Panc1 (cell line): ENCODE measurements at regions not wholly inside any gene's neighbourhood (a gene's known extent, or its start where the extent isn't known, plus 50 kb on each side); places are given as distances from the start of the nearest gene placed in this dataset.
A peak's percentile ranks its signal among the peaks of the same experiment; 100 is the strongest.
"Not testable (repeated sequence)": the region's sequence is repeated elsewhere in the genome, so short reads cannot be mapped to it uniquely, and the experiment has no call there.

Experiments used
- ATAC-seq: fragments of 200-7000 bp; cut with Tn5 transposase; 2 replicates; pipeline ENCODE4 v1.9.1; 2020; ENCODE audit warnings: mild to moderate bottlenecking, moderate library complexity
- BruUV-seq: library from RNA; stranded (reverse); fragments of 400-500 nt; replicated peaks from 2 replicates; lab custom pipeline; 2021; lab: Mats Ljungman, UMichigan
- CTCF ChIA-PET: fragments of 300-600 bp; sonication (Branson Sonifier 250); formaldehyde crosslinking; loops from one replicate; lab custom pipeline; 2022; ENCODE audit warnings: antibody characterized with exemption; lab: Charles Lee
- POLR2A ChIA-PET: fragments of 300-600 bp; sonication (Branson Sonifier 250); formaldehyde crosslinking; loops from one replicate; lab custom pipeline; 2022; ENCODE audit warnings: antibody characterized with exemption; lab: Charles Lee
- DNase-seq: peaks from one replicate; pipeline ENCODE4 v3.0.0-alpha.2; 2010; ENCODE audit warnings: low read depth, low spot score
- H3K27ac ChIP-seq: 2 replicates; pipeline ENCODE4 v1.5.1; 2011; ENCODE audit warnings: mild to moderate bottlenecking, low read length, inconsistent platforms
- H3K27me3 ChIP-seq: fragments of 200-500 bp; sonication (Bioruptor generic); 2 replicates; pipeline ENCODE4 v1.6.0; 2014; ENCODE audit warnings: low read length, inconsistent platforms; ENCODE audit not compliant: control insufficient read depth, insufficient read depth
- H3K36me3 ChIP-seq: fragments of 200-500 bp; sonication (Bioruptor generic); 2 replicates; pipeline ENCODE4 v1.5.1; 2014; ENCODE audit warnings: inconsistent platforms, mild to moderate bottlenecking, low read length, moderate library complexity; ENCODE audit not compliant: control insufficient read depth, insufficient read depth
- H3K4me1 ChIP-seq: 2 replicates; pipeline ENCODE4 v1.5.1; 2011; ENCODE audit warnings: inconsistent platforms, mild to moderate bottlenecking, low read length, moderate library complexity; ENCODE audit not compliant: control insufficient read depth, insufficient read depth
- H3K4me3 ChIP-seq, 2 experiments: 2 replicates each; pipeline ENCODE4 v1.5.1; 2011 to 2012; ENCODE audit warnings: low read depth in 2 of 2, low read length in 2 of 2, mild to moderate bottlenecking in 2 of 2, inconsistent platforms in 1 of 2, moderate library complexity in 1 of 2
- H3K9me3 ChIP-seq: fragments of 200-500 bp; sonication (Bioruptor generic); 2 replicates; pipeline ENCODE4 v1.5.1; 2014; ENCODE audit warnings: low read depth, mild to moderate bottlenecking, inconsistent platforms, low read length, moderate library complexity; ENCODE audit not compliant: control insufficient read depth, insufficient read depth
- POLR2AphosphoS5 ChIP-seq: IDR thresholded peaks from 2 replicates; pipeline ENCODE4 v1.6.1; 2012; ENCODE audit warnings: mild to moderate bottlenecking, low read depth, low read length, moderate library complexity
- SIN3A ChIP-seq: IDR thresholded peaks from 2 replicates; pipeline ENCODE4 v1.6.1; 2012; ENCODE audit warnings: low read depth, mild to moderate bottlenecking, low read length, moderate library complexity, borderline replicate concordance; ENCODE audit not compliant: insufficient read depth
- TCF7L2 ChIP-seq: IDR thresholded peaks from 2 replicates; pipeline ENCODE4 v1.6.1; 2011; ENCODE audit warnings: mild to moderate bottlenecking, low read depth, low read length, inconsistent platforms
- in situ Hi-C: cut with HindIII; loops from 2 replicates; pipeline ENCODE4 v1.10.0; 2016; ENCODE audit warnings: low sequenced_read_pairs, low pct_unique_long_range_greater_than_20kb
- intact Hi-C: fragments of 100-400 bp; cut with micrococcal nuclease; formaldehyde crosslinking; loops from one replicate; pipeline ENCODE4 v1.10.0; 2022; ENCODE audit not compliant: unreplicated experiment
- TF ChIP-seq, protein P1 (sequence below), 2 experiments: IDR thresholded peaks; 2 replicates each; pipeline ENCODE4 v1.6.1; 2011 to 2012; ENCODE audit warnings: low read depth in 2 of 2, control low read depth in 1 of 2, low read length in 1 of 2, mild to moderate bottlenecking in 1 of 2, moderate library complexity in 1 of 2; ENCODE audit not compliant: insufficient read depth in 1 of 2
- TF ChIP-seq, protein P2 (sequence below): fragments of 450-650 bp; IDR thresholded peaks from 2 replicates; pipeline ENCODE4 v1.5.1; 2017; ENCODE audit warnings: mild to moderate bottlenecking

DNA sequence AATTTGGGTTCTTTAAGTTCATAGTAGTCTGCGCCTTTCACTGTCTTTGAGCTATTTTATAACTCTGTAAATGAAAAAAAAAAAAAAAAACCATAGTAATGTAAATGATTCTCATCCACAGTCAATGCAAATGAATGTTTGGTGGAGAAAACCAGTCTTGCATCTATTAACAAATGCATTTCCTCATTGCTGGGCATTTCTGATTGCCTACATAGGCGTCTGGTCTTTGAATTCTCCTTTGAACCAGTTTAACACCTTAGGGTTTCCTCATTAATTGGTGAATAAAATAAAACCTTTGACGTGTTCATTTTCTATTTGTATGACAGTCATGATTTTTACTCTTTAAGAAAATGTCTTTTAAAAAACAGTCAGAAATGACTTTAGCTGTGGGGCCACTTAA, 114.8 kb downstream of the C12orf75 start:
- H3K9me3 ChIP-seq = no peaks in the 10 kb centered on the region
- no peak overlapping the region for H3K4me3 ChIP-seq
- no peaks in the 10 kb centered on the region for H3K27me3 ChIP-seq
- no peaks in the 10 kb centered on the region for H3K36me3 ChIP-seq
- DNase-seq (no peak), ATAC-seq (peak; percentile 59)
- H3K27ac ChIP-seq = peak overlapping the region; percentile 74
- in situ Hi-C loops = no loop called here
- intact Hi-C loops = no loop called here
- CTCF ChIA-PET = interaction anchor here (0.7 kb wide), 1 partner anchor 779 kb away, joined by 3 read pairs; no protein-coding TSS in a partner anchor
- no TSS peak for BruUV-seq
- TF ChIP-seq POLR2AphosphoS5 (no peak), SIN3A (no peak), TCF7L2 (no peak)
- TF ChIP-seq, protein P1, sequence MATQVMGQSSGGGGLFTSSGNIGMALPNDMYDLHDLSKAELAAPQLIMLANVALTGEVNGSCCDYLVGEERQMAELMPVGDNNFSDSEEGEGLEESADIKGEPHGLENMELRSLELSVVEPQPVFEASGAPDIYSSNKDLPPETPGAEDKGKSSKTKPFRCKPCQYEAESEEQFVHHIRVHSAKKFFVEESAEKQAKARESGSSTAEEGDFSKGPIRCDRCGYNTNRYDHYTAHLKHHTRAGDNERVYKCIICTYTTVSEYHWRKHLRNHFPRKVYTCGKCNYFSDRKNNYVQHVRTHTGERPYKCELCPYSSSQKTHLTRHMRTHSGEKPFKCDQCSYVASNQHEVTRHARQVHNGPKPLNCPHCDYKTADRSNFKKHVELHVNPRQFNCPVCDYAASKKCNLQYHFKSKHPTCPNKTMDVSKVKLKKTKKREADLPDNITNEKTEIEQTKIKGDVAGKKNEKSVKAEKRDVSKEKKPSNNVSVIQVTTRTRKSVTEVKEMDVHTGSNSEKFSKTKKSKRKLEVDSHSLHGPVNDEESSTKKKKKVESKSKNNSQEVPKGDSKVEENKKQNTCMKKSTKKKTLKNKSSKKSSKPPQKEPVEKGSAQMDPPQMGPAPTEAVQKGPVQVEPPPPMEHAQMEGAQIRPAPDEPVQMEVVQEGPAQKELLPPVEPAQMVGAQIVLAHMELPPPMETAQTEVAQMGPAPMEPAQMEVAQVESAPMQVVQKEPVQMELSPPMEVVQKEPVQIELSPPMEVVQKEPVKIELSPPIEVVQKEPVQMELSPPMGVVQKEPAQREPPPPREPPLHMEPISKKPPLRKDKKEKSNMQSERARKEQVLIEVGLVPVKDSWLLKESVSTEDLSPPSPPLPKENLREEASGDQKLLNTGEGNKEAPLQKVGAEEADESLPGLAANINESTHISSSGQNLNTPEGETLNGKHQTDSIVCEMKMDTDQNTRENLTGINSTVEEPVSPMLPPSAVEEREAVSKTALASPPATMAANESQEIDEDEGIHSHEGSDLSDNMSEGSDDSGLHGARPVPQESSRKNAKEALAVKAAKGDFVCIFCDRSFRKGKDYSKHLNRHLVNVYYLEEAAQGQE (IDR thresholded peaks at IDR 0.05; ENCODE audit: insufficient read depth in 1 of 2, low read depth in 2 of 2, low read length in 1 of 2) = no peak
- TF ChIP-seq, protein P2, sequence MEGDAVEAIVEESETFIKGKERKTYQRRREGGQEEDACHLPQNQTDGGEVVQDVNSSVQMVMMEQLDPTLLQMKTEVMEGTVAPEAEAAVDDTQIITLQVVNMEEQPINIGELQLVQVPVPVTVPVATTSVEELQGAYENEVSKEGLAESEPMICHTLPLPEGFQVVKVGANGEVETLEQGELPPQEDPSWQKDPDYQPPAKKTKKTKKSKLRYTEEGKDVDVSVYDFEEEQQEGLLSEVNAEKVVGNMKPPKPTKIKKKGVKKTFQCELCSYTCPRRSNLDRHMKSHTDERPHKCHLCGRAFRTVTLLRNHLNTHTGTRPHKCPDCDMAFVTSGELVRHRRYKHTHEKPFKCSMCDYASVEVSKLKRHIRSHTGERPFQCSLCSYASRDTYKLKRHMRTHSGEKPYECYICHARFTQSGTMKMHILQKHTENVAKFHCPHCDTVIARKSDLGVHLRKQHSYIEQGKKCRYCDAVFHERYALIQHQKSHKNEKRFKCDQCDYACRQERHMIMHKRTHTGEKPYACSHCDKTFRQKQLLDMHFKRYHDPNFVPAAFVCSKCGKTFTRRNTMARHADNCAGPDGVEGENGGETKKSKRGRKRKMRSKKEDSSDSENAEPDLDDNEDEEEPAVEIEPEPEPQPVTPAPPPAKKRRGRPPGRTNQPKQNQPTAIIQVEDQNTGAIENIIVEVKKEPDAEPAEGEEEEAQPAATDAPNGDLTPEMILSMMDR = no peak
- POLR2A ChIA-PET = no interaction called here
- H3K4me1 ChIP-seq = peaks cover 13% of the 10 kb centered on the region

DNA sequence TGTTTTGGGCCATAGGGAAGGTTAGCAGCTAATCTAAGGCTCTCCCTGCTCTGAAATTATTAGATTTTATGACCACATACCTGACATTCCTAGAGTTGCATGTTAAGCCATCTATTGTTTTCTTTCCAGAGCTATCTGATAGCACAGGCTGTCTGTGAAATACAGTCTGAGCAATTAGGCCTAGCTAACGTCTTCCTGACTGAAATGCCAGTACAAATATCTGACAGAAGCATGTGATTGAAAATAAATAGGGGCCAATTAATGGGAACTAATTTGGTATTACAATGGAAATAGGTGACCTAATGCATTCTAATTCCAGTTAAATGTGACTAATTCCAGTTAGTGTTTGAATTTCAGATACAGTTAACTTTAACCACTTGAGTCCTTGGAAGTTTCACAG, 115.2 kb downstream of the C12orf75 start:
- DNase-seq = no peak
- CTCF ChIA-PET = no interaction called here
- in situ Hi-C loops = no loop called here
- BruUV-seq = no TSS peak
- TF ChIP-seq POLR2AphosphoS5 = peak; percentile 38; the same call in 1 of the 2 replicates
- TF ChIP-seq SIN3A = no peak
- TF ChIP-seq, protein P1 (IDR thresholded peaks at IDR 0.05; ENCODE audit: insufficient read depth in 1 of 2, low read depth in 2 of 2, low read length in 1 of 2) = no peak
- TF ChIP-seq, protein P2 = no peak
- TF ChIP-seq TCF7L2 = no peak
- Histone ChIP-seq H3K9me3 (no peaks in the 10 kb centered on the region), H3K27ac (peak overlapping the region; percentile 74), H3K4me3 (no peak overlapping the region), H3K4me1 (peaks cover 13% of the 10 kb centered on the region), H3K27me3 (no peaks in the 10 kb centered on the region), H3K36me3 (no peaks in the 10 kb centered on the region)
- POLR2A ChIA-PET = no interaction called here
- intact Hi-C loops = no loop called here
- peak; percentile 91 for ATAC-seq

DNA sequence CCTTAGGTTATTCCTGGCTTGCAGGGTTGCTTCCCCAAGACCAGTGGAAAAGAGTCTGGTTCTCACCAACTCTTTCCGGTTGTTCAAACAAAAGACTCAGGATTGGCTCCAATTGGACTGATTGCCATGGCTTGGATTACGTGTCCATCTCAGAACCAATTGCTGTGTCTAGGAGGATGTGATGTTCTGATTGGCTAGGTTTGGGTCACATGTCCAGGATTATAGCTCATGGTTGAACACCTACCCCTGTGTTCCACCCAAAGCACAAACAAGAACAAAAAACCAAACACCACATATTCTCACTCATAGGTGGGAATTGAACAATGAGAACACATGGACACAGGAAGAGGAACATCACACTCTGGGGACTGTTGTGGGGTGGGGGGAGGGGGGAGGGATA, 116.0 kb downstream of the C12orf75 start:
- H3K27me3 ChIP-seq, H3K4me3 ChIP-seq, H3K9me3 ChIP-seq, H3K36me3 ChIP-seq, POLR2A ChIA-PET, BruUV-seq, in situ Hi-C loops, DNase-seq, ATAC-seq, CTCF ChIA-PET, intact Hi-C loops: not testable (repeated sequence)
- peaks cover 13% of the 10 kb centered on the region for H3K4me1 ChIP-seq
- peak overlapping the region; percentile 74 for H3K27ac ChIP-seq
